ENCODE measurements at regions not wholly inside any gene's neighbourhood (a gene's known extent, or its start where the extent isn't known, plus 50 kb on each side); places are given as distances from the start of the nearest gene placed in this dataset.

GRCh38 chr15:58332676-58333400 lies 99.0 kb upstream of the LIPC start:
- in situ Hi-C loops (cut with HindIII; ENCODE audit: low pct_unique_long_range_greater_than_20kb, low sequenced_read_pairs): no loop called here
- peak; percentile 6 for DNase-seq (ENCODE audit: low read depth, low spot score)

GRCh38 chr15:58334803-58335202 lies 97.0 kb upstream of the LIPC start:
- in situ Hi-C loops (cut with HindIII; ENCODE audit: low pct_unique_long_range_greater_than_20kb, low sequenced_read_pairs): no loop called here
- no peak for DNase-seq (ENCODE audit: low read depth, low spot score)

GRCh38 chr15:58336161-58336560 lies 95.6 kb upstream of the LIPC start:
- DNase-seq (ENCODE audit: low read depth, low spot score): no peak

GRCh38 chr15:58340176-58340575 lies 91.6 kb upstream of the LIPC start:
- DNase-seq (ENCODE audit: low read depth, low spot score): no peak
- in situ Hi-C loops (cut with HindIII; ENCODE audit: low pct_unique_long_range_greater_than_20kb, low sequenced_read_pairs): no loop called here

More at GRCh38 chr15:58336161-58336560, 95.6 kb upstream of the LIPC start:
- in situ Hi-C loops (cut with HindIII; ENCODE audit: low pct_unique_long_range_greater_than_20kb, low sequenced_read_pairs): no loop called here

- in situ Hi-C loops (cut with HindIII; ENCODE audit: low pct_unique_long_range_greater_than_20kb, low sequenced_read_pairs): no loop called here
Measured at GRCh38 chr15:58342508-58342907, 89.3 kb upstream of the LIPC start.

GRCh38 chr15:58344213-58345070 lies 87.3 kb upstream of the LIPC start:
- in situ Hi-C loops (cut with HindIII; ENCODE audit: low pct_unique_long_range_greater_than_20kb, low sequenced_read_pairs): no loop called here
- DNase-seq (ENCODE audit: low read depth, low spot score): no peak

More at GRCh38 chr15:58342508-58342907, 89.3 kb upstream of the LIPC start:
- no peak for DNase-seq (ENCODE audit: low read depth, low spot score)

GRCh38 chr15:58346361-58346760 lies 85.4 kb upstream of the LIPC start:
- in situ Hi-C loops (cut with HindIII; ENCODE audit: low pct_unique_long_range_greater_than_20kb, low sequenced_read_pairs): no loop called here
- peak; percentile 33 for DNase-seq (ENCODE audit: low read depth, low spot score)

GRCh38 chr15:58348095-58348812 lies 83.5 kb upstream of the LIPC start:
- in situ Hi-C loops (cut with HindIII; ENCODE audit: low pct_unique_long_range_greater_than_20kb, low sequenced_read_pairs): no loop called here
- no peak for DNase-seq (ENCODE audit: low read depth, low spot score)

- no peak for DNase-seq (ENCODE audit: low read depth, low spot score)
- in situ Hi-C loops (cut with HindIII; ENCODE audit: low pct_unique_long_range_greater_than_20kb, low sequenced_read_pairs): no loop called here
Measured at GRCh38 chr15:58352026-58352929, 79.5 kb upstream of the LIPC start.

- in situ Hi-C loops (cut with HindIII; ENCODE audit: low pct_unique_long_range_greater_than_20kb, low sequenced_read_pairs): no loop called here
- DNase-seq (ENCODE audit: low read depth, low spot score): no peak
Measured at GRCh38 chr15:58355382-58355971, 76.3 kb upstream of the LIPC start.

- in situ Hi-C loops (cut with HindIII; ENCODE audit: low pct_unique_long_range_greater_than_20kb, low sequenced_read_pairs): no loop called here
- no peak for DNase-seq (ENCODE audit: low read depth, low spot score)
Measured at GRCh38 chr15:58355973-58356372, 75.8 kb upstream of the LIPC start.

GRCh38 chr15:58357529-58358476 lies 74.0 kb upstream of the LIPC start:
- in situ Hi-C loops (cut with HindIII; ENCODE audit: low pct_unique_long_range_greater_than_20kb, low sequenced_read_pairs): no loop called here

GRCh38 chr15:58360421-58361090 lies 71.2 kb upstream of the LIPC start:
- no peak for DNase-seq (ENCODE audit: low read depth, low spot score)
- in situ Hi-C loops (cut with HindIII; ENCODE audit: low pct_unique_long_range_greater_than_20kb, low sequenced_read_pairs): no loop called here

More at GRCh38 chr15:58357529-58358476, 74.0 kb upstream of the LIPC start:
- DNase-seq (ENCODE audit: low read depth, low spot score): no peak

- in situ Hi-C loops (cut with HindIII; ENCODE audit: low pct_unique_long_range_greater_than_20kb, low sequenced_read_pairs): no loop called here
- DNase-seq (ENCODE audit: low read depth, low spot score): no peak
Measured at GRCh38 chr15:58361273-58361759, 70.5 kb upstream of the LIPC start.

GRCh38 chr15:58362262-58362922 lies 69.4 kb upstream of the LIPC start:
- in situ Hi-C loops (cut with HindIII; ENCODE audit: low pct_unique_long_range_greater_than_20kb, low sequenced_read_pairs): no loop called here
- DNase-seq (ENCODE audit: low read depth, low spot score): no peak
